ENCODE measurements at regions not wholly inside any gene's neighbourhood (a gene's known extent, or its start where the extent isn't known, plus 50 kb on each side); places are given as distances from the start of the nearest gene placed in this dataset.

GRCh38 chr7:98774884-98775283 is 94.9 kb downstream of the TMEM130 start:
- H3K9ac ChIP-seq (ENCODE audit: low read length) = no peak overlapping the region
- DNase-seq (ENCODE audit: low read depth, low spot score) (no peak), ATAC-seq (no peak)
- no peak for TF ChIP-seq ELF1 (IDR thresholded peaks at IDR 0.05; ENCODE audit: borderline replicate concordance, low read depth)
- H3K79me2 ChIP-seq (ENCODE audit: insufficient read depth, low read length) = no peaks in the 10 kb centered on the region
- H3K36me3 ChIP-seq (ENCODE audit: control insufficient read depth in 1 of 2, insufficient read depth in 2 of 2, low read length in 2 of 2) = no peaks in the 10 kb centered on the region
- H3K27ac ChIP-seq (ENCODE audit: low read depth, low read length) = no peak overlapping the region
- no peaks in the 10 kb centered on the region for H4K20me1 ChIP-seq (ENCODE audit: insufficient read depth)
- ChIA-PET CTCF (no interaction called here), RAD21 (ENCODE audit: low non-redundant PET in 1 of 2, low total read pairs in 2 of 2, uncharacterized antibody in 2 of 2, unreplicated experiment in 2 of 2) (no interaction called here), POLR2A (no interaction called here)
- H3K4me2 ChIP-seq (ENCODE audit: low read length) = no peak overlapping the region
- no peaks in the 10 kb centered on the region for H3K9me2 ChIP-seq (ENCODE audit: insufficient read depth)
- no TSS peak for BruUV-seq (replicated peaks)
- intact Hi-C loops (cut with micrococcal nuclease) = no loop called here
- peaks cover 4 to 8% of the 10 kb centered on the region in 2 experiments; a peak in 3 of 4 replicates for H3K4me1 ChIP-seq (ENCODE audit: control insufficient read depth in 1 of 2, insufficient read depth in 2 of 2, low read length in 2 of 2)
- no peak overlapping the region for H2AFZ ChIP-seq (ENCODE audit: low read depth, low read length, poor library complexity, severe bottlenecking)
- H3K27me3 ChIP-seq (ENCODE audit: insufficient read depth, low read length) = no peaks in the 10 kb centered on the region
- no peaks in the 10 kb centered on the region for H3K9me3 ChIP-seq (ENCODE audit: control insufficient read depth in 1 of 2, insufficient read depth in 1 of 2, low read depth in 1 of 2, low read length in 2 of 2)
- H3K4me3 ChIP-seq (replicated peaks in 1 of 2; ENCODE audit: low read depth in 1 of 2, low read length in 2 of 2) = no peak overlapping the region

GRCh38 chr7:98777051-98777450 is 92.8 kb downstream of the TMEM130 start:
- no peak overlapping the region for H3K4me3 ChIP-seq (replicated peaks in 1 of 2; ENCODE audit: low read depth in 1 of 2, low read length in 2 of 2)
- no peak overlapping the region for H3K4me2 ChIP-seq (ENCODE audit: low read length)
- peaks cover 22 to 30% of the 10 kb centered on the region in 2 experiments for H3K4me1 ChIP-seq (ENCODE audit: control insufficient read depth in 1 of 2, insufficient read depth in 2 of 2, low read length in 2 of 2)
- DNase-seq (ENCODE audit: low read depth, low spot score) (no peak), ATAC-seq (no peak)
- POLR2A ChIA-PET = no interaction called here
- no peaks in the 10 kb centered on the region for H3K36me3 ChIP-seq (ENCODE audit: control insufficient read depth in 1 of 2, insufficient read depth in 2 of 2, low read length in 2 of 2)
- H2AFZ ChIP-seq (ENCODE audit: low read depth, low read length, poor library complexity, severe bottlenecking) = no peak overlapping the region
- RAD21 ChIA-PET (ENCODE audit: low non-redundant PET in 1 of 2, low total read pairs in 2 of 2, uncharacterized antibody in 2 of 2, unreplicated experiment in 2 of 2) = no interaction called here
- no peaks in the 10 kb centered on the region for H3K79me2 ChIP-seq (ENCODE audit: insufficient read depth, low read length)
- no peak for TF ChIP-seq POLR2AphosphoS5 (IDR thresholded peaks at IDR 0.05; ENCODE audit: low read depth, low read length)
- no peak for TF ChIP-seq ZFX (IDR thresholded peaks at IDR 0.05)
- no peak for TF ChIP-seq REST (IDR thresholded peaks at IDR 0.05; ENCODE audit: low read depth)
- TF ChIP-seq EZH2 (IDR thresholded peaks at IDR 0.05) = no peak
- no peak for TF ChIP-seq JUND (IDR thresholded peaks at IDR 0.05)
- TF ChIP-seq EGR1 (IDR thresholded peaks at IDR 0.05; ENCODE audit: low read depth) = no peak
- no peak for TF ChIP-seq CEBPB (IDR thresholded peaks at IDR 0.05; ENCODE audit: low read depth)
- no peak for TF ChIP-seq TCF7L2 (IDR thresholded peaks at IDR 0.05; ENCODE audit: borderline replicate concordance, extremely low read depth, insufficient read depth, insufficient read length)
- no peak for TF ChIP-seq CTCF (IDR thresholded peaks at IDR 0.05 in 2 of 3, conservative IDR thresholded peaks at IDR 0.05 in 1 of 3; ENCODE audit: borderline replicate concordance in 1 of 3, insufficient read depth in 1 of 3, low read depth in 2 of 3, low read length in 2 of 3)
- H3K27me3 ChIP-seq (ENCODE audit: insufficient read depth, low read length) = no peaks in the 10 kb centered on the region
- no peak overlapping the region for H3K27ac ChIP-seq (ENCODE audit: low read depth, low read length)
- H3K9me3 ChIP-seq (ENCODE audit: control insufficient read depth in 1 of 2, insufficient read depth in 1 of 2, low read depth in 1 of 2, low read length in 2 of 2) = no peaks in the 10 kb centered on the region
- CTCF ChIA-PET = no interaction called here
- no TSS peak for BruUV-seq (replicated peaks)
- no peaks in the 10 kb centered on the region for H3K9me2 ChIP-seq (ENCODE audit: insufficient read depth)
- H4K20me1 ChIP-seq (ENCODE audit: insufficient read depth) = no peaks in the 10 kb centered on the region
- no peak overlapping the region for H3K9ac ChIP-seq (ENCODE audit: low read length)
- intact Hi-C loops (cut with micrococcal nuclease) = no loop called here

All from HCT116 (cell line).